ENCODE measurements at regions not wholly inside any gene's neighbourhood (a gene's known extent, or its start where the extent isn't known, plus 50 kb on each side); places are given as distances from the start of the nearest gene placed in this dataset.
A peak's percentile ranks its signal among the peaks of the same experiment; 100 is the strongest.

DNA sequence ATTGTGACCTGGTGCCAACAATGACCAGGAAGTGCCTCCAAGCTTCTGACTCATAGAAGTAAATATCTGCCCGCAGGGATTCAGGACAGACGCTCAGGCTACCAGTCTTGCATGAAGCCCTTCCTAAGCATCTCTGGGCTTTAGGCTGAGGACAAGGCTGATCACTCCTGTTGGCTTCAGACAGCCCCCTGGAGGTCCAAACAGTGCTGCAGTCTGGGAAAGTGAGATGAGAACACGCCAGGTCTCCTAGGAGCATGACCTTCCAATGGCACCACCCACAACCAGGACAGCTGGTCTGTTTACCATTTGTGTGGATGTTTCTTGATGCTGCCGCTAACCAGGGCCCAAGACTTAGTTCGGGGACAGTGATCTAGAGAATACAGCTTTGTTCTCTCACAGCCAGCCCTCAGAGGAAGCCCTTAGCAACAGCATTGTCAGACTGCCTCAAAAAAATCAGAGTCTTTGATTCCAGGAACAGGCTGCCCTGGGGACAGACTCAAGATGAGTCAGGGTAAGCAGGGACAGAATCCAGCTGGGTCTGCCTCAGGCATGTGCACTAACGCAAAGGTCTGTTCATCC, 111.2 kb downstream of the ZNF280B start:
- DNase-seq, result peak; percentile 65

DNA sequence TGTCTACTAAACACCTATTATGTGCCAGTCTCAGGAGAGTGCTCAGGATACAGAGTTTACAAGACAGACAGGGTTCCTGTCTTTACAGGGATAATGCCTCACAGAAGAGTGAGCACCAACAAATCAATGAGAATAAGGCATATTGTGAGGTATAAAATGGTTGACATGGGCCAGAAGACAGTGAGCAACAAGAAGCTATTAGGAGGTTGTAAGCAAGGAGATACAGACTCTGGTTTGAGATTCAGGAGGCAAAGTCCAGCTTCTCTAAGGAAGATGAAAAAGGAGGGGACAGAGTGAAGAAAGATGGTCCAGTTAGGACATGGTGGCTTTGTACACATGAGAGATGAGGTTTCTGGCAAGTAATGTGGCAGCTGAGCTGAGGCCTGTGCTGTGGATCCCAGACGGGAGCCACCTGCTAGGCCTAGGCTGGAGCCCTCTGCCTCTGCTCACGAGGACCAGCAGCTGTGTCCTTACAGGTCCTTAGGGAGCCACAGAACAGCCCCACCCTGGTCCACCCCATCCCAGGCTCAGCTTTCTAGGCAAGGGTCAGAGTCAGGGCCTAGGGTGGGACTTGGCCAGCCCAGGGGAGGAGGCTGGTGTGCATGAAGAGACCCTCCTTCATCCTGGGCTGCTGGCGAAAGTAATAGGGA, 110.5 kb downstream of the ZNF280B start:
- peak; percentile 5 for DNase-seq

DNA sequence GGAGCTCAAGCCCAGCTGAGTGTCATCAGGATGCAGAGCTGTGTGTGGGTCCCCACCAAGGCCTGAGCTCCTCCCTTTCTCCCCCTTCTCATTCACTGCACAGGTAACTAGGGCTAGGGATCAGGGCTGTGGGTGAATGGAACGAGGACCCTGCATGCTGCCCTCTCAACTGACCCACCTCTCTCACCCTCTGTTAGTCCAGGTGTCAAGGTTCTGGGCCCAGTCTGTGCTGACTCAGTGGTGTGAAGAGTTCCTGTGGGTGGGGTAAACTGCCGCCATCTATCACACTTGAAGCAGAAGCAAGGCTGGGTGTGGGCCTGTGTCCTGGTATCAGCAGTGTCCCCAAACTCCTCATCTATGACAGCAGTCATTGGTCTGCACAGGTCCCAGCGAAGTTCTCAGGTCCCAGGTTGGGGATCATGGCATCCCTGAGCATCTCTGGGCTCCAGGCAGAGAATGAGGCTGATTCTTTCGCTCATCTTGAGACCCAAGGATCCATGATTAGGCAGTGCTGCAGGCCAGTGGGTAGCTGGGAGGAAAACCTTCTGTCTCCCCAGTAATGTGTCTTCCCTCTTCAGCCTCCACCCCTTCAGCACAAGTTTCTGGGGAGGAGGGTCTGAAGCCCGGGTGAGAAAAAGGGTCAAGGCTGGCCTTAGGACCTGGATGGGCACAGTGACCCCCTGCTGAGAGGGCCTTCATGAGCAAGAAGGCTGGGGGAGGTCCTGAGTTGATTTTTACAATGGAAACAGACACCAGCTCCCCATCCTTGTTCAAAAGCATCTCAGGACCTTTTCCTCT, 109.8 kb downstream of the ZNF280B start:
- DNase-seq, result no peak

DNA sequence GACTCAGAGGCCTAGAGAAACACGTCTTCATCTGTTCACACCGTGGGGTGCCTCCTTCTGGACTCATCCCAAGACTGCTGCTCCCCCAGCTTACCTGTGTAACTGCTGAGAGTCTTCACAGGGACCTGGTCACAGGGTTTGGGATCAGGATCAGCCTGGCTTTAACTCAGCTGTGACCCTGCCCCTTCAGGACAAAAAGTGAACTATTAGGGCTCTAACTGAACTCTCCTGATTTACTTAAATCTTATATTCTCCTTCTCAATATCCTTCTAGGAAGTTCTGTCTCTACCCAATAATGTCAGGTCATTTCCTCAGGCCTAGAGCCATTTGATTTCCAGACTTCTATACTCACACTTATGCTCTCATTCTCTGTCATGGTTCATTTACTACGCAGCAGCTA, 108.4 kb downstream of the ZNF280B start:
- DNase-seq, result no peak

DNA sequence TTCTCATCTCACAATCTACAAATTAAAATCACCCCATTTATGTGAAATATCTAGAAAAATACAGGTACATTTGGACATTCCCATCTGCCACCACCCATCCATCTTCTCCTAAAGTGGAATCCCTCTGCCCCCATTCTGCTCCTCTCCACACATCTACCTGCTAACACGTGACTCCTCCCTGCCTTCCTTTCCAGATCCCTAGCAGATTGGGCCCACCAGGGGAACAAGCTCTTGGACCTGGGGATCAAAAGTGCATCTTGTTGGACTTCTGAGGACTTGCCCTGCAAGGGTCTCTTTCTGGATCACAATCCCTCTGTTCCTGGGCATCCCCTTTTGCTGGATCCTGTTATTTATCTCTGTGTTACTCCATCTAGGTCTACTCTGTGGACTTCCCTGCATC, 107.6 kb downstream of the ZNF280B start:
- DNase-seq, result no peak

DNA sequence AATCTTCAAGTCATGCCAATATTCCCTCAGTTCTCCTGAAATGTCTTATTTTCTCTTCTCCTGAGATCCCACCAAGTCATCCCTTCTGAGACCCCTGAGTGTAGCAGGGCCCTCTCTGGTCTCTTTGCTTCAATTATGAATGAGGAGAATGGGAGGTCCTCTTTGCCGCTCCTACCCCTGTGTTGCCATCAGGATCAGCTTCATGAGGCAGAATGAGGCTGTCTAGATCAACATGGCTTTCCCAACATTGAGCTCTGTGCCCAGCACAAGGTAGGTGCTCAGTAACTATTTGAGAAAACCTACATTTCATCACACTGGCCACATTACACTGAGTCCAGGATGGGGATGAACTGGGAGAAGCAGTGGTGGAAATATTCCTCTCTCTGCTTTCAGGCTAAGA, 107.2 kb downstream of the ZNF280B start:
- DNase-seq, result no peak

DNA sequence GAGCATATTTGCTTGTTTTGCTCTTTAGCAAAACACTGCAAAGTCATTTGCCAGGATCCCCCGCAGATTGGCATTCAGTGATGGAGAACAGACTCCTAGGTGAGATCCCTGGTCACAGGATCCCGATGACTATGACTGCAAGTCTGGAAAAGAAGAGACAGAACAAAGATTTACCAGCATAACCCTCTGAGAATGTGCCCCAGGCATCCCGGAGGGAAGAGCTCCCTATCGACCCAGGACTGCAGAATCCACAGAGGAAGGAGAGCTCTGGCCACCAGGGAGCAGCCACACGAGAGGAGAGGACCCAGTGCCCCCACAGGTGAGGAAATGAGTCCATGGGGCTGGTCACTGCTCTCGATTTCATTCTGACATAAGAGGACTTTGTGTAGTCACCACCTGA, 105.2 kb downstream of the ZNF280B start:
- no peak for DNase-seq

DNA sequence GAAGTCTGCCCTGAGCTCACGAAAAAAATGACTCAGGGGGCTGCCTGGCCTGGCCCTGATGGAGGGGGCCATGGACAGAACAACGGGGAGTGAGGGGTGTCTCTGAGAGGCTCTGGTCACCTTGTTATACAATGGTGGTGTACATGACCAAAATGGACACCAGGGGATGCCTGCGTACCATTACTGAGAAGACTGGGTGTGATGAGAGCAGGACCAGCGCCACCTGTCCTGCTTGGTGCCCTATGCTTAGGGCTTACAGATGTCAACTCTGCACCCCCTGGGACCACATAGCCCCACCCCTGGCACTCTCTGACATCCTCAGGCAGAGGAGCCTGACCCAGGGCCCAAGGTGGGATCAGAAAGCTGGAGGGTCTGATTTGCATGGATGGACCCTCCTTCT, 104.8 kb downstream of the ZNF280B start:
- DNase-seq, result no peak

DNA sequence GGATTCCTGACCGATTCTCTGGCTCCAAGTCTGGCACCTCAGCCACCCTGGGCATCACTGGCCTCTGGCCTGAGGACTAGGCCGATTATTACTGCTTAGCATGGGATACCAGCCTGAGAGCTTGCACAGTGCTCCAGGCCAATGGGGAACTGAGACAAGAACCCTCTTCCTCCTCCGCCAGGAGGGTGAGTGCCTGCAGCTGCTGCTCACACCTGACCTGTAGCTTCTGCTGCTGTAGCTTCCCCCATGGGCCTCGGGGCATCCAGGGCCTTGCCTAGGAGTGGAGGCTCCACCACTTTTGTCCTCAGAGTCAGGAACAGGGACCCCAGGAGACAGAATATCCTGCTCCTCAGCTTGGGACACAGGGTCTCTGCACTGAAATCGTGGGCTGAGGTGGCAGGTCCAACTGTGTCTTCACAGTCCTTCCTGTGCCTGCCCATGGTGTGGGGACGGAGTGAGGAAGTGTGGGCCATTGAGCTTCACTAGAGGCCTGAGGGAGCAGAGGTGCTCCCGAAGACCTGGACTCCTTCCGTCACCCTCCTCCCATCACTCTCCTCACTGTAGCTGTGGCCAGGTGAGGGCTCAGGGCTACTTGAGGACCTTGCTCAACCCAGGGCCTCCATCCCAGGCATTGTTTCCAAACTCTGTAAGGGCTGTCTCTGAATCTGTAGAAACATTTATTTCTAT, 103.8 kb downstream of the ZNF280B start:
- DNase-seq, result no peak

DNA sequence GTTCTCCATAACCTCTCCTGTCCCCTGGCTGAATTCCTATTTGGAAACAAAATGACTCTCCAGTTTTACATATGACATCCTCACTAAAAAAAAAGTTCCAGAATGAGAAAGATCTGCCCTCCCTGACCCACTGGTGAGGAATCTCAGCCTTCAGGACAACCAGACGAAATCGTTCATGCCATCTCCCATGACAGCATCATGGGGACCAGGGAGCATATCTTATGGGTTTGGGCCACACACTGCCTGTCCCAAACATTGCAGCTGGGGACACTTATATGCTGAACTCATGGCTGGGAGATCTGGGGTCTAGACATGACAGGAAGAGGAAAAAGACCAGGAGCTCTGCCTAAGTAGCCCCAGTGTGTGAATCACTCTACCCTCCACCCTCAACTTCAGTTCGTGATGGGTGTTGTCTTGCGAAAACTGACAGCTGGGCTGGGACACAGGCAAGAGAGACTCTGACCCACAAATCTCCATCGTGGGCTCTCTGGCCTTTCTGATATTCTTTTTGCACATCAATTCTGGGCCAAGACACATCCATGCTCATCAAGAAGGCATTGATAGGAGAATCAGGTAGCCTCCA, 102.0 kb downstream of the ZNF280B start:
- DNase-seq, result no peak

DNA sequence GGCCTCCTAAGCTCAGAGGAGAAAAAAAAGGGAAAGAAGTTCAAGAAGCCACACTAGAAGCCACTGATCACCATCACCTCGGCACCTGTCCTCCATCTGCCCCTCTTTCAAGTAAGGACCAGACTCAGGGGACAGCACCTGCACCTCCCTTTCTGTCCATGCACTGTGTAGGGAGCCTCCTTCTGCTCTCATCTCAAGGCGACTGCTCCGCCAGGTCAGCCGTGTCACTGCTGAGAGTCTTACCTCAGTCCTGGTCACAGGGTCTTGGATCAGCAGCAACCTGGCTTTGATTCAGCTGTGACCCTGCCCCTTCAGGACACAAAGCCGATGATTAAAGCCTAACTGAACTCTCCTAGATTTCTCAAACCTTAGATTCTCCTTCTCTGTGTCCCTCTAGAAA, 101.5 kb downstream of the ZNF280B start:
- no peak for DNase-seq

DNA sequence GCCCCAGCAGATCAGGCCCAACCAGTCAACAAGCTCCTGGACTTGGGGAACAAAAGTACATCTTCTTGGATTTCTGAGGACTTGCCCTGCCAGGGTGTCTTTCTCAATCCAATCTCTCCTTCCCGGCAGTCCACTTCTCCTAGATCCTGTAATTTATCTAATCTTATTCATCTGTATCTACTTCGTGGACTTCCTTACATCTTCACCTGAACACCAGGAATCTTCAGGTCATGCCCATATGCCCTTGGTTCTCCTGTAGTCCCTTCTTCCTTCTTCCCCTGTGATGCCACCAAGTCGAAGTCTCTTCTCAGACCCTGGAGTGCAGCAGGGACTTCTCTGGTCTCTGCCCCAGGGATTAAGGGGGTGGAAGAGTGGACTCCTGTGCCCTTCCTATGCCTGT, 100.3 kb downstream of the ZNF280B start:
- DNase-seq, result no peak

DNA sequence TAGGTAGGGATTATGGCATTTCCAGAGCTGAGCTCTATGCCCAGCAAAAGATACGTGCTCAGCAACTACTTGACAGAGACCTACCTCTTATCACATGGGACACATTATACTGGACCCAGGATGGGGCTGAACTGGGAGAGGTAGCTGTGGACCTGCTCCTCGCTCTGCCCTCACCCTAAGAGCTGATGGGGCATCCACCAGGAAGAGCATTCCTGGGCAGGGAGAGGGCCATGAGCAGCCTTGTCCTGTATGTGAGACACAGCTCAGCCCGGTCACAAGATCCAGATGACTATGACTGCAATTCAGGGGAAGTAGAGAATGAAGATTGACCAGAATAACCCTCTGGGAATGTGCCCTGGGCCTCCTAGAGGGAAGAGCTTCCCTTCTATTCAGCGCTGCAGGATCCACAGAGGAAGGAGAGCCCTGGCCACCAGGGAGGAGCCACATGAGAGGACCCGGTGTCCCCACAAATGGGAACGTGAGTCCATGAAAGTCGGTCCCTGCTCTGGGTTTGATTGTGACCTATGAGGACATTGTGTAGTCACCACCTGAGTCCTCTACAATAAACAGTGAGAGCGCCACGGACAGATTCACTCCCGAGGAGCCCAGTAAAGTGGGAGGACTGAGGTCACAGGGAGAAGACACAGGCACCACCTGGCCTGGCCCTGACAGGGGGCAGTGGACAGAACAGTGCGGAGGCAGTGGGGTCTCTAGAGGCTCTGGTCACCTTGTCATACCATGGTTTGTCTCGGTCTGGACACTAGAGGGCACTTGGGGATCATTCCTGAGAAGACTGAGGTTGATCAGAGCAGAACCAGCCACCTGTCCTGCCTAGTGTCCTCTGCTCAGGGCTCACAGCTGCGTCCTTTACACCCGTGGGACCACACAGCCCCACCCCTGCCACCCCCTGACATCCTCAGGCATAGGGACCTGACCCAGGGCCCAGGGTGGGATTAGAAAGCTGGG, 99.5 kb downstream of the ZNF280B start:
- peak; percentile 38 for DNase-seq

DNA sequence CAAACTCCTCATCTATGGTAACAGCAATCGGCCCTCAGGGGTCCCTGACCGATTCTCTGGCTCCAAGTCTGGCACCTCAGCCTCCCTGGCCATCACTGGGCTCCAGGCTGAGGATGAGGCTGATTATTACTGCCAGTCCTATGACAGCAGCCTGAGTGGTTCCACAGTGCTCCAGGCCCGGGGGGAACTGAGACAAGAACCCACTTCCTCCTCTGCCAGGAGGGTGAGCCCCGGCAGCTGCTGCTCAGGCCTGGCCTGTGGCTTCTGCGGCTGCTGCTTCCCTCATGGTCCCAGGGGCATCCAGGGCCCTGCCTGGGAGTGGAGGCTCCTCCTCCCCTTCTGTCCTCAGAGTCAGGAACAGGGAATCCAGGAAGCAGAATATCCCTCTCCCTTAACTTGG, 98.4 kb downstream of the ZNF280B start:
- DNase-seq, result no peak

DNA sequence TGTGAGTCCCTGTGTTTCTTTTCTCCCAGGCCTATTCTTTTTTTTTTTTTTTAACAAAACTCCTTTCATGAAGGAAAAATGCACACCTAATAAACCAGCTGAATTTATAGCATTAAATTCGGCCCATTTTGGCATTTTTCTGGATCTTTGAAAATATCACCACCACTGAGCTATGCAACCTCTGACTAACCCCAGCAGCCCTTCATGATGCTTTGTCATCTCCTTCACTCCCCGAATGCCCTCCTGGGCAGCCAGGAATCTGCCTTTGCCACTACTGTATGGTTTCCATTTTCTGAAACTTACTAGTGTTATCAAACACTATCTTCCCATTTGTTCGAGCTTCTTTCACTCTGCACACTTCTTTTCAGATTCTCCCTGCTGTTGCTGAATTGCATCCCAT, 97.9 kb downstream of the ZNF280B start:
- DNase-seq, result no peak

DNA sequence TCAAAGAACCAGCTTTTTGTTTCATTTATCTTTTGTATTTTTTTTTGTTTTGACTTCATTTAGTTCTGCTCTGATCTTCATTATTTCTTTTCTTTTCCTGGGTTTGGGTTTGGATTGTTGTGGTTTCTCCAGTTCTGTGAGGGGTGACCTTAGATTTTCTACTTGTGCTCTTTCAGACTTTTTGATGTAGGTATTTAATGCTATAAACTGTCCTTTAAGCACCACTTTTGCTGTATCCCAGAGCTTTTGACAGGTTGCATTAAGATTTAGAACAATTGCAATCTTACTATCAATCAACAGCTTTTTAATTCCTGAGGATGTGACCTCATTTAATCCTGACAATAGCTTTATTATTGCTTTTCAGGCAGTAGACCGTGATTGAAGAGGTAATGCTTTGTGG, 94.3 kb downstream of the ZNF280B start:
- no peak for DNase-seq

DNA sequence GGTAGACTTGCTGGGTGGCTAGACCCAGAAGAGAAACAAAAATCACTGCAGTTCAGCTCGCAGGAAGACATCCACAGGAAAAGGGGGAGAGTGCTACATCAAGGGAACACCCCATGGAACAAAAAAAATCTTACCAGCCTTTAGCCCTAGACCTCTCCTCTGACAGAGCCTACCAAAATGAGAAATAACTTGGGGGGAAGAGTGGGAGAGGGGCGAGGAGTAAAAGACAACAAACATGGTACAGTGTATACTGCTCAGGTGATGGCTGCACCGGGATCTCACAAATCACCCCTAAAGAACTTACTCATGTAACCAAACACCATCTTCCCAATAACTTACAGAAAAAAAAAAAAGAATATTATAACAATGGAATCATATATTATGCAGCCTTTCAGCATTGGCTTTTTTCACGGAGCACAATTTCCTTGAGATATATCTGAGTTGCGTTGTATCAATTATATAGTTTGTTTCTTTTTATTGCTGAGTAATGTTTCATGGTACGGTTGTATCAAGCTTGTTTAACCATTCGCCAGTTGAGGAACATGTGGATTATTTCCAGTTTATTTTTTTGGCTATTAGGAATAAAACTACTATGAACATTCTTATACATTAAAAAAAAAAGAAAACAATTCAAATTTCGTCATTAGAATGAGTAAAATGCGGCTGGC, 90.9 kb downstream of the ZNF280B start:
- no peak for DNase-seq

DNA sequence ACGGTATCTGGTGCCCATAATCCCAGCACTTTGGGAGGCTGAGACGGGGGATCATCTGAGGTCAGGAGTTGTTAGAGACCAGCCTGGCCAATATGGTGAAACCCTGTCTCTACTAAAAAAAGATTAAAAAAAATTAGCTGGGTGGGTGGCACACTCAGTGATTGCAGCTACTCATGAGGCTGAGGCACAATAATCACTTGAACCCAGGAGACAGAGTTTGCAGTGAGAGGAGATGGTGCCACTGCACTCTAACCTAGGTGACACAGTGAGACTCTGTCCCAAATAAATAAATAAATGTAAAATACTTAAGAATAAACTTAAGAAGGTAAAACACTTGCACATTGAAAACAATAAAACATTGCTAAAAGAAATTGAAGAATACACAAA, 90.4 kb downstream of the ZNF280B start:
- no peak for DNase-seq

DNA sequence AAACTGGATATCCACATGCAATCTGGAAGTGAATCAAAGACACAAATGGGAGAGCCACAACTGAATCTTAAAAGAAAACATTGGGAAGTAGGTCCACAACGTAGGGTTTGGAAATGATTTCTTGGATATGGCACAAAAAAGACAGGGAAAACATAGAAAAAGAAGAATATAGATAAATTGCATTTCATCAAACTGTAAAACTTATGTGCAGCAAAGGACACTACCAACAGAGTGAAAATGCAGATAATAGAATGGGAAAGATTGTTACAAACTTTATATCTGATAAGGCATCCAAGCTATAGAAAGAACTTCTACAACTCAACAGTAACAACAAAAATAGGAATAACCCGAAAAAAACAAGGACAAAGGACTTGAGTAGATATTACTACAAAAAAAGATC, 89.6 kb downstream of the ZNF280B start:
- no peak for DNase-seq

DNA sequence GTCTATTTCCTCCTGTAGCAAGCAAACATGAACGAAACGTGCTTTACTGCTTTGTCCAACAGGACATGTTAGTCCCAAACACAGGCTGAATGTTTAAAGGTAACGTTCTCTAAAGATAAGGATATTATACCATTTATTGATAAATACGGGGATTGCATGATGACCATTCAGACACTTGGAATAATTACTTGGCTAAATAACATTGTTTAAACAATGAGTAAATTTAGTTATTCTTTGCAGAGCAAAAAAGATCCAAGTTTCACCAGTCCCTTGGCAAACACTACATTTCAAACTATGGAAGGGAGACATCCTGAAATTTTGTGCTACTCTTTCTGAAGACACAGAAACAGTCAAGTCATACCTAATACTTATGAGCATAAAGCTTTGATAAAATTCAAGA, 88.0 kb downstream of the ZNF280B start:
- DNase-seq, result no peak

DNA sequence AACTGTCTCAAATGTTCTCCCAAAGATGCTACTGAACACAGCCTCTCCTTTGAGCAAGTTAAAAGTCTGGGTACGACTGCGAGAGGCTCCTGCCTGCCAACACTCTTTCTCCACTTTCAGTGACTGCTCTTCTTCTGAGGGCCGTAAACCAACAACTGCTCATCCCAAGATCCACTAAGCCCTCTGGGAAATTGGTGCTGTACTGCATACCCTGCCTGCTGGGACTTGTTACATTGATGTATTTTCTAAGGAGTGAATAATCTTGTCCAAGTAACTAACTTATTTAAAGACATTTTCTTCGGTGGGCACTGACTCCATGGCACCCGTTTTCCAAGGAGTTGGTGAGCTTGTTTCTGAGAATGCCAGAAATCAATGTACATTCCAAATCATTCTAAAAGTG, 87.2 kb downstream of the ZNF280B start:
- no peak for DNase-seq

DNA sequence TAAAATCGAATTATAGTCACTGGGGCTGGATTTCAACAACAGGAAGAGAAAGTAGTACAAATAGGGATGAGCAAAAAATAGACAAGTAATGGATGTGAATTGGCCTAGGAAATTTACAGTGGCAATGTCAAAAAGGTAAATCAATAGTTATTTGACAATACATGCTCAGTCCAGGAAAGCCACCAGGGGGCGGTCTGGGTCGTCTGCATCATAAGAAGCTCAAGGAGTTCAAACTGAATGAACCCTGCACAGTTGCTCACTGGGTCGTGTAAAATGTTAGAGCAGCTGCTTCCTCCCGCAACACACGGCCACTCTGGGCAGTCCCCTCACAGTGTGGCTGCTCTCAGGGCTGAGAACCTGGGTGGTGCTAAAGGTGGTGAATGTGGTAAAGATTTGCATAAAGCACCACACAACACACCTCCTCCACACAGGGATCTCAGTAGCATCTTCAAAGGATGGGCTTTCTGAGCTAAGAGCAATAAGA, 85.9 kb downstream of the ZNF280B start:
- DNase-seq, result peak; percentile 76
